Ascending aorta (tissue), 2 donors: ENCODE measurements at regions not wholly inside any gene's neighbourhood (a gene's known extent, or its start where the extent isn't known, plus 50 kb on each side); places are given as distances from the start of the nearest gene placed in this dataset.
A peak's percentile ranks its signal among the peaks of the same experiment; 100 is the strongest.

Experiments
- DNase-seq, 2 donors: peaks; one replicate each; pipeline ENCODE4 v3.0.0-alpha.2; 2019; ENCODE audit warnings: low spot score in 2 of 2
- H3K27ac ChIP-seq, 2 donors: fragments of 200-600 bp; sonication (generic); one replicate each; pipeline ENCODE4 v1.5.1; 2016 to 2017; ENCODE audit warnings: mild to moderate bottlenecking in 1 of 2
- H3K27me3 ChIP-seq: fragments of 200-600 bp; sonication (generic); one replicate; pipeline ENCODE4 v1.5.1; 2017
- H3K36me3 ChIP-seq, 2 donors: fragments of 200-600 bp; sonication (generic); one replicate each; pipeline ENCODE4 v1.5.1; 2016
- H3K4me1 ChIP-seq, 2 donors: fragments of 200-600 bp; sonication (generic); one replicate each; pipeline ENCODE4 v1.5.1; 2016 to 2017; ENCODE audit warnings: mild to moderate bottlenecking in 1 of 2
- H3K4me3 ChIP-seq, 2 donors: fragments of 200-600 bp; sonication (generic); one replicate each; pipeline ENCODE4 v1.5.1; 2016 to 2017; ENCODE audit warnings: mild to moderate bottlenecking in 1 of 2
- H3K9me3 ChIP-seq, 2 donors: fragments of 200-600 bp; sonication (generic); one replicate each; pipeline ENCODE4 v1.5.1; 2016
- CTCF ChIP-seq, 3 experiments: fragments of 200-600 bp in 2 of 3; fragments of 450-650 bp in 1 of 3; sonication (generic) in 2 of 3; IDR thresholded peaks; one replicate each; pipeline ENCODE4 v1.5.1; 2016 to 2019; ENCODE audit warnings: antibody characterized with exemption in 3 of 3, mild to moderate bottlenecking in 1 of 3, moderate library complexity in 1 of 3
- intact Hi-C: fragments of 100-400 bp; cut with DNase I; formaldehyde crosslinking; loops from one replicate; pipeline ENCODE4 v1.15.1; 2023

GRCh38 chr13:40385858-40386180 lies 280.6 kb downstream of the FOXO1 start:
- intact Hi-C loops: no loop called here

GRCh38 chr13:40386586-40386985 lies 279.9 kb downstream of the FOXO1 start:
- no peak overlapping the region for H3K4me3 ChIP-seq
- TF ChIP-seq CTCF (IDR thresholded peaks at IDR 0.05): no peak
- intact Hi-C loops: no loop called here
- H3K4me1 ChIP-seq: no peaks in the 10 kb centered on the region
- no peaks in the 10 kb centered on the region for H3K36me3 ChIP-seq
- no peaks in the 10 kb centered on the region for H3K27me3 ChIP-seq
- no peak overlapping the region for H3K27ac ChIP-seq
- no peak for DNase-seq
- H3K9me3 ChIP-seq: no peaks in the 10 kb centered on the region

More at GRCh38 chr13:40385858-40386180, 280.6 kb downstream of the FOXO1 start:
- H3K27ac ChIP-seq: no peak overlapping the region
- DNase-seq: no peak
- H3K36me3 ChIP-seq: no peaks in the 10 kb centered on the region
- H3K9me3 ChIP-seq: no peaks in the 10 kb centered on the region
- TF ChIP-seq CTCF (IDR thresholded peaks at IDR 0.05): no peak
- no peak overlapping the region for H3K4me3 ChIP-seq
- no peaks in the 10 kb centered on the region for H3K4me1 ChIP-seq
- H3K27me3 ChIP-seq: no peaks in the 10 kb centered on the region

- no peak overlapping the region for H3K27ac ChIP-seq
Observed at GRCh38 chr13:40387775-40388174, 278.7 kb downstream of the FOXO1 start.

GRCh38 chr13:40388617-40389016 lies 277.8 kb downstream of the FOXO1 start:
- no peak overlapping the region for H3K4me3 ChIP-seq
- intact Hi-C loops: no loop called here
- no peaks in the 10 kb centered on the region for H3K4me1 ChIP-seq
- DNase-seq: peak; percentile 36 to 72
- H3K27me3 ChIP-seq: no peaks in the 10 kb centered on the region
- no peaks in the 10 kb centered on the region for H3K9me3 ChIP-seq
- TF ChIP-seq CTCF (IDR thresholded peaks at IDR 0.05): no peak
- H3K27ac ChIP-seq: no peak overlapping the region
- no peaks in the 10 kb centered on the region for H3K36me3 ChIP-seq

More at GRCh38 chr13:40387775-40388174, 278.7 kb downstream of the FOXO1 start:
- Histone ChIP-seq H3K36me3 (no peaks in the 10 kb centered on the region), H3K9me3 (no peaks in the 10 kb centered on the region), H3K4me1 (no peaks in the 10 kb centered on the region), H3K4me3 (no peak overlapping the region), H3K27me3 (no peaks in the 10 kb centered on the region)
- DNase-seq: no peak
- TF ChIP-seq CTCF (IDR thresholded peaks at IDR 0.05): no peak
- intact Hi-C loops: no loop called here

- Histone ChIP-seq H3K36me3 (no peaks in the 10 kb centered on the region), H3K4me1 (no peaks in the 10 kb centered on the region), H3K4me3 (no peak overlapping the region), H3K27me3 (no peaks in the 10 kb centered on the region), H3K27ac (no peak overlapping the region), H3K9me3 (no peaks in the 10 kb centered on the region)
- no peak for TF ChIP-seq CTCF (IDR thresholded peaks at IDR 0.05)
- intact Hi-C loops: no loop called here
- DNase-seq: no peak
Observed at GRCh38 chr13:40389081-40389641, 277.3 kb downstream of the FOXO1 start.

GRCh38 chr13:40390401-40390916 lies 276.0 kb downstream of the FOXO1 start:
- no peak for TF ChIP-seq CTCF (IDR thresholded peaks at IDR 0.05)
- no peaks in the 10 kb centered on the region for H3K27me3 ChIP-seq
- H3K4me1 ChIP-seq: no peaks in the 10 kb centered on the region
- intact Hi-C loops: no loop called here
- H3K27ac ChIP-seq: no peak overlapping the region
- no peak for DNase-seq
- no peaks in the 10 kb centered on the region for H3K9me3 ChIP-seq
- no peaks in the 10 kb centered on the region for H3K36me3 ChIP-seq
- H3K4me3 ChIP-seq: no peak overlapping the region
